H1 (cell line): ENCODE measurements at regions not wholly inside any gene's neighbourhood (a gene's known extent, or its start where the extent isn't known, plus 50 kb on each side); places are given as distances from the start of the nearest gene placed in this dataset.

Experiments
- CTCF ChIA-PET: fragments of 300-600 bp; sonication (Branson Sonifier 250); formaldehyde crosslinking; loops from one replicate; lab custom pipeline; 2021; ENCODE audit not compliant: partially characterized antibody; lab: Charles Lee
- POLR2A ChIA-PET: fragments of 300-600 bp; sonication (Branson Sonifier 250); formaldehyde crosslinking; loops from one replicate; lab custom pipeline; 2021; ENCODE audit warnings: inconsistent platforms; ENCODE audit not compliant: partially characterized antibody; lab: Charles Lee
- DNase-seq, 2 experiments: peaks; one replicate each; pipeline versions ENCODE4 v3.0.0 to v3.0.0-alpha.2; 2010 to 2022; ENCODE audit warnings: low spot score in 2 of 2, low read depth in 1 of 2, mixed read lengths in 1 of 2
- FAIRE-seq: peaks from 2 replicates; lab custom pipeline; 2011; peaks lifted over from hg19 to GRCh38; lab: Jason Lieb, UNC
- H2AFZ ChIP-seq: 2 replicates; pipeline ENCODE4 v1.8.1; 2012; ENCODE audit warnings: low read length, inconsistent platforms
- H2AK5ac ChIP-seq: 2 replicates; pipeline ENCODE4 v1.6.1; 2013; ENCODE audit warnings: low read depth, low read length
- H2BK120ac ChIP-seq: replicated peaks from 2 replicates; pipeline ENCODE3; 2013; ENCODE audit warnings: low read depth, low read length, inconsistent platforms
- H2BK12ac ChIP-seq: 2 replicates; pipeline ENCODE4 v1.6.1; 2013; ENCODE audit warnings: low read depth, low read length
- H2BK15ac ChIP-seq: 2 replicates; pipeline ENCODE4 v1.6.1; 2013; ENCODE audit warnings: low read length
- H2BK20ac ChIP-seq: 2 replicates; pipeline ENCODE4 v1.6.1; 2013; ENCODE audit warnings: low read length
- H2BK5ac ChIP-seq: 2 replicates; pipeline ENCODE4 v1.6.1; 2013; ENCODE audit warnings: low read depth, low read length
- H3K14ac ChIP-seq: 2 replicates; pipeline ENCODE4 v1.6.1; 2013; ENCODE audit warnings: inconsistent platforms; ENCODE audit not compliant: insufficient read length
- H3K18ac ChIP-seq: 2 replicates; pipeline ENCODE4 v1.6.1; 2013; ENCODE audit warnings: low read length; ENCODE audit errors: extremely low read depth
- H3K23ac ChIP-seq: 2 replicates; pipeline ENCODE4 v1.6.1; 2013; ENCODE audit warnings: inconsistent platforms; ENCODE audit not compliant: insufficient read length
- H3K23me2 ChIP-seq: 2 replicates; pipeline ENCODE4 v1.6.1; 2013; ENCODE audit warnings: low read depth, low read length
- H3K27ac ChIP-seq: 2 replicates; pipeline ENCODE4 v1.6.1; 2011; ENCODE audit warnings: low read depth, low read length, inconsistent platforms
- H3K27me3 ChIP-seq, 4 experiments: replicated peaks in 1 of 4; 1 replicate in 1 of 4; 2 replicates in 3 of 4; pipeline versions ENCODE4 v1.6.1 to v1.8.1; 2011 to 2013; ENCODE audit warnings: low read length in 3 of 4, mild to moderate bottlenecking in 3 of 4, inconsistent platforms in 2 of 4, mixed read lengths in 2 of 4, moderate library complexity in 1 of 4; ENCODE audit not compliant: control insufficient read depth in 3 of 4, insufficient read depth in 3 of 4; ENCODE audit errors: extremely low read depth in 1 of 4
- H3K36me3 ChIP-seq, 4 experiments: 2 replicates each; pipeline versions ENCODE4 v1.6.1 to v1.8.1; 2011 to 2013; ENCODE audit warnings: mild to moderate bottlenecking in 4 of 4, low read length in 3 of 4, moderate library complexity in 2 of 4, control low read depth in 1 of 4, inconsistent platforms in 1 of 4; ENCODE audit not compliant: insufficient read depth in 4 of 4, control insufficient read depth in 2 of 4
- H3K4ac ChIP-seq: replicated peaks from 2 replicates; pipeline ENCODE3; 2013; ENCODE audit warnings: low read length, low read depth, mixed read lengths, inconsistent platforms; ENCODE audit not compliant: insufficient read length
- H3K4me1 ChIP-seq, 4 experiments: replicated peaks in 1 of 4; 1 replicate in 1 of 4; 2 replicates in 3 of 4; pipeline versions ENCODE4 v1.6.1 to v1.8.1; 2011 to 2013; ENCODE audit warnings: low read length in 3 of 4, inconsistent platforms in 2 of 4, mixed read lengths in 1 of 4; ENCODE audit not compliant: insufficient read depth in 4 of 4, control insufficient read depth in 3 of 4
- H3K4me2 ChIP-seq, 2 experiments: 2 replicates each; pipeline versions ENCODE4 v1.6.1 to v1.8.1; 2011 to 2013; ENCODE audit warnings: low read depth in 2 of 2, low read length in 2 of 2, control low read depth in 1 of 2, inconsistent platforms in 1 of 2, mild to moderate bottlenecking in 1 of 2; ENCODE audit not compliant: insufficient read depth in 1 of 2
- H3K4me3 ChIP-seq, 4 experiments: fragments of 200-600, 300-600 bp in 1 of 4; sonication (generic), shearing (Covaris generic), sonication (Bioruptor Twin) in 1 of 4; 2 replicates each; pipeline versions ENCODE4 v1.5.1 to v1.8.1; 2011 to 2016; ENCODE audit warnings: low read length in 4 of 4, low read depth in 3 of 4, control low read depth in 2 of 4, inconsistent platforms in 2 of 4, mild to moderate bottlenecking in 2 of 4, mixed read lengths in 1 of 4, moderate library complexity in 1 of 4; ENCODE audit not compliant: insufficient read depth in 2 of 4; ENCODE audit errors: extremely low read depth in 1 of 4
- H3K56ac ChIP-seq: replicated peaks from 2 replicates; pipeline ENCODE3; 2013; ENCODE audit warnings: low read depth, mild to moderate bottlenecking, mixed read lengths, low read length, inconsistent platforms; ENCODE audit not compliant: insufficient read length
- H3K79me1 ChIP-seq: 2 replicates; pipeline ENCODE4 v1.6.1; 2013; ENCODE audit warnings: low read depth, low read length, control low read depth
- H3K79me2 ChIP-seq, 2 experiments: 2 replicates each; pipeline versions ENCODE4 v1.6.1 to v1.8.1; 2012 to 2013; ENCODE audit warnings: low read length in 2 of 2, mild to moderate bottlenecking in 2 of 2, inconsistent platforms in 1 of 2; ENCODE audit not compliant: insufficient read depth in 2 of 2, control insufficient read depth in 1 of 2
- H3K9ac ChIP-seq, 4 experiments: replicated peaks in 1 of 4; 1 replicate in 1 of 4; 2 replicates in 3 of 4; pipeline versions ENCODE4 v1.6.1 to v1.8.1; 2011 to 2013; ENCODE audit warnings: low read depth in 3 of 4, low read length in 3 of 4, control low read depth in 2 of 4, mild to moderate bottlenecking in 2 of 4, moderate library complexity in 2 of 4, inconsistent platforms in 1 of 4; ENCODE audit errors: extremely low read depth in 1 of 4
- H3K9me3 ChIP-seq, 2 experiments: 2 replicates each; pipeline versions ENCODE4 v1.6.1 to v1.8.1; 2012 to 2013; ENCODE audit warnings: mild to moderate bottlenecking in 2 of 2, moderate library complexity in 2 of 2, control low read depth in 1 of 2, inconsistent platforms in 1 of 2, low read depth in 1 of 2, low read length in 1 of 2, mixed read lengths in 1 of 2; ENCODE audit not compliant: insufficient read depth in 2 of 2
- H4K20me1 ChIP-seq, 2 experiments: replicated peaks in 1 of 2; 2 replicates each; pipeline versions ENCODE3 to v1.8.1; 2011 to 2013; ENCODE audit warnings: inconsistent platforms in 2 of 2, low read length in 2 of 2, mild to moderate bottlenecking in 1 of 2; ENCODE audit not compliant: insufficient read depth in 2 of 2, control insufficient read depth in 1 of 2
- H4K5ac ChIP-seq: 2 replicates; pipeline ENCODE4 v1.6.1; 2013; ENCODE audit warnings: low read length, low read depth, mixed read lengths, inconsistent platforms; ENCODE audit not compliant: insufficient read length
- H4K8ac ChIP-seq: 2 replicates; pipeline ENCODE4 v1.8.0; 2013; ENCODE audit warnings: mild to moderate bottlenecking, moderate library complexity, low read length, inconsistent platforms; ENCODE audit not compliant: insufficient read depth; ENCODE audit errors: extremely low read depth
- H4K91ac ChIP-seq: replicated peaks from 2 replicates; pipeline ENCODE3; 2013; ENCODE audit warnings: low read length, mixed read lengths, inconsistent platforms; ENCODE audit not compliant: insufficient read length
- JUND ChIP-seq: IDR thresholded peaks from 2 replicates; pipeline ENCODE4 v1.6.1; 2011; ENCODE audit warnings: mild to moderate bottlenecking, improper control_type of control experiment, low read length
- POLR2AphosphoS5 ChIP-seq: IDR thresholded peaks from 2 replicates; pipeline ENCODE4 v1.6.1; 2011; ENCODE audit warnings: low read depth, low read length
- RXRA ChIP-seq: IDR thresholded peaks from 2 replicates; pipeline ENCODE4 v1.6.1; 2011; ENCODE audit warnings: low read depth, mild to moderate bottlenecking, low read length, moderate library complexity; ENCODE audit not compliant: insufficient read depth
- SIRT6 ChIP-seq: IDR thresholded peaks from one replicate; pipeline ENCODE4 v1.7.1; 2012; ENCODE audit warnings: low read length, inconsistent platforms
- ZNF274 ChIP-seq: IDR thresholded peaks from 2 replicates; pipeline ENCODE4 v1.7.0; 2012; ENCODE audit warnings: low read length, borderline replicate concordance; ENCODE audit errors: extremely low read depth
- WGBS, 2 experiments: shearing (Covaris generic) in 1 of 2; methylation state at CpG; one replicate each; pipeline versions ENCODE4 v1.1.6 to v1.1.7; 2013 to 2015; ENCODE audit warnings: low lambda C conversion rate in 2 of 2, mixed read lengths in 2 of 2, inconsistent platforms in 1 of 2, low coverage in 1 of 2, missing lambda C conversion rate in 1 of 2; ENCODE audit not compliant: insufficient replicate concordance in 2 of 2, insufficient coverage in 1 of 2, insufficient read length in 1 of 2; ENCODE audit errors: extremely low coverage in 1 of 2, missing lambda C conversion rate in 1 of 2; 5-methylcytosine and 5-hydroxymethylcytosine counted together

DNA sequence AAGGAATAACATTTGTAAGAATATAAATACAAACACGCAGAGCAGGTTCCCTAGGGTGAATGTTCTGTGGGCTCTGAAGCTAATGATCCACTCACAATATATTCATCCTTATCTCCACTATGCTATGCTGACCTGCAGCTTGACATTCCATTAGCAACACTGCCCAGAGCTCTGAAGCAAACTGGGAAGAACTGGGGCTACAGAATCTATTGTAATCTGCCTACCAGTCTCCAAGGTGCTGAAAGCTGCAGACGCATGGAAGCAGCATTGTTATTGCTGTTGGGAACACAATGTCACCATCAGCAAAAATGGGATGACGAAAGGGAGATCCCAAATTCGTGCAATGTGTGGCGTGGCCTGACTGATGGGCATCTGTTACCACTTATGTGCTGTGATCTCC lies 316.7 kb upstream of the RORA start:
- Histone ChIP-seq H4K91ac (no peak overlapping the region), H3K4ac (no peak overlapping the region), H3K23ac (no peak overlapping the region), H3K79me1 (no peaks in the 10 kb centered on the region), H3K9me3 (no peaks in the 10 kb centered on the region), H4K5ac (no peak overlapping the region), H3K23me2 (no peaks in the 10 kb centered on the region), H3K9ac (no peak overlapping the region), H3K4me3 (no peak overlapping the region), H4K20me1 (no peaks in the 10 kb centered on the region), H3K56ac (no peak overlapping the region), H2BK5ac (no peak overlapping the region), H2BK120ac (no peak overlapping the region), H3K4me1 (no peaks in the 10 kb centered on the region), H3K18ac (no peak overlapping the region), H2BK15ac (no peak overlapping the region), H4K8ac (no peak overlapping the region), H3K4me2 (no peak overlapping the region), H3K14ac (no peak overlapping the region), H3K79me2 (no peaks in the 10 kb centered on the region), H3K27ac (no peak overlapping the region), H2BK20ac (no peak overlapping the region), H3K36me3 (no peaks in the 10 kb centered on the region), H2AFZ (no peak overlapping the region), H2AK5ac (no peak overlapping the region), H2BK12ac (no peak overlapping the region), H3K27me3 (no peaks in the 10 kb centered on the region)
- whole genome bisulfite sequencing, 2 experiments, result 89% methylated on average over 5 of the region's 5 CpGs; no CpG with 5 or more reads in 1 of the 2 experiments
- DNase-seq, result no peak
- ChIA-PET CTCF (interaction anchor here (0.8 to 1.9 kb wide), 2 partner anchors 15 to 350 kb away, joined by 3 to 4 read pairs; no protein-coding TSS in a partner anchor), POLR2A (no interaction called here)
- peak; percentile 42 for FAIRE-seq
- no peak for TF ChIP-seq POLR2AphosphoS5
- TF ChIP-seq RXRA, result no peak
- TF ChIP-seq SIRT6, result no peak
- no peak for TF ChIP-seq JUND
- TF ChIP-seq ZNF274, result no peak
